ENCODE measurements at regions not wholly inside any gene's neighbourhood (a gene's known extent, or its start where the extent isn't known, plus 50 kb on each side); places are given as distances from the start of the nearest gene placed in this dataset.
A peak's percentile ranks its signal among the peaks of the same experiment; 100 is the strongest.

- H3K27ac Mint-ChIP-seq, result peak overlapping the region in 2 of 7 donors; percentile 28 to 51
- TF ChIP-seq CTCF (IDR thresholded peaks at IDR 0.05), result no peak
- peak overlapping the region in 1 of 2 donors; percentile 14 for H3K27ac ChIP-seq (ENCODE audit: low read depth in 1 of 2, low read length in 2 of 2)
- no peaks in the 10 kb centered on the region for H4K20me1 ChIP-seq (ENCODE audit: insufficient read depth, low read length)
- no peak overlapping the region for H3K4me3 Mint-ChIP-seq
- peaks cover 18 to 31% of the 10 kb centered on the region in 2 donors for H3K4me1 ChIP-seq (ENCODE audit: control insufficient read depth in 1 of 2, insufficient read depth in 2 of 2, low read length in 2 of 2)
- H3K36me3 ChIP-seq (replicated peaks in 1 of 2; ENCODE audit: control insufficient read depth in 1 of 2, insufficient read depth in 2 of 2, low read length in 2 of 2), result no peaks in the 10 kb centered on the region
- H3K79me2 ChIP-seq (ENCODE audit: insufficient read depth, low read length), result no peaks in the 10 kb centered on the region
- H2AFZ ChIP-seq (ENCODE audit: insufficient read depth, low read depth, low read length, poor library complexity, severe bottlenecking), result no peak overlapping the region
- H3K9me3 ChIP-seq (replicated peaks in 1 of 2; ENCODE audit: control insufficient read depth in 1 of 2, insufficient read depth in 1 of 2, low read length in 2 of 2), result no peaks in the 10 kb centered on the region
- H3K27me3 Mint-ChIP-seq (ENCODE audit: low read depth in 3 of 3), result peaks cover 0 to 1% (median 0%) of the 10 kb centered on the region in 3 donors
- DNase-seq, result peak in 1 of 3 donors; percentile 16
- no peak overlapping the region for H3K9ac ChIP-seq (ENCODE audit: insufficient read depth, low read length, poor library complexity, severe bottlenecking)
- H3K4me3 ChIP-seq (replicated peaks in 1 of 3; ENCODE audit: low read depth in 2 of 3, low read length in 3 of 3), result no peak overlapping the region
- intact Hi-C loops (cut with micrococcal nuclease), result no loop called here
- peaks cover 0 to 7% (median 3%) of the 10 kb centered on the region in 7 donors for H3K9me3 Mint-ChIP-seq
- WGBS (ENCODE audit: insufficient coverage), result no CpG with 5 or more reads among the region's 2 CpGs
- peaks cover 48% of the 10 kb centered on the region for H3K4me1 Mint-ChIP-seq
- no peak overlapping the region for H3K4me2 ChIP-seq (replicated peaks; ENCODE audit: extremely low read depth, low read length, poor library complexity, severe bottlenecking)
- no peaks in the 10 kb centered on the region for H3K27me3 ChIP-seq (ENCODE audit: control insufficient read depth in 2 of 2, insufficient read depth in 2 of 2, low read length in 2 of 2)
- peaks cover 4 to 18% of the 10 kb centered on the region in 2 donors for H3K36me3 Mint-ChIP-seq
These were observed 181.3 kb upstream of the THBS1 start for GRCh38 chr15:39399600-39399999.

GRCh38 chr15:39400002-39400401, 180.9 kb upstream of the THBS1 start:
- H3K9ac ChIP-seq (ENCODE audit: insufficient read depth, low read length, poor library complexity, severe bottlenecking), result no peak overlapping the region
- H3K79me2 ChIP-seq (ENCODE audit: insufficient read depth, low read length), result no peaks in the 10 kb centered on the region
- no peak for TF ChIP-seq CTCF (IDR thresholded peaks at IDR 0.05)
- Mint-ChIP-seq H3K27ac (peak overlapping the region in 3 of 7 donors; percentile 28 to 51 (median 49)), H3K9me3 (peaks cover 0 to 7% (median 3%) of the 10 kb centered on the region in 7 donors), H3K27me3 (ENCODE audit: low read depth in 3 of 3) (peaks cover 0 to 1% (median 0%) of the 10 kb centered on the region in 3 donors), H3K36me3 (peaks cover 4 to 18% of the 10 kb centered on the region in 2 donors), H3K4me3 (no peak overlapping the region), H3K4me1 (peaks cover 49% of the 10 kb centered on the region)
- H3K27me3 ChIP-seq (ENCODE audit: control insufficient read depth in 2 of 2, insufficient read depth in 2 of 2, low read length in 2 of 2), result no peaks in the 10 kb centered on the region
- no peak overlapping the region for H3K4me2 ChIP-seq (replicated peaks; ENCODE audit: extremely low read depth, low read length, poor library complexity, severe bottlenecking)
- no peak overlapping the region for H3K27ac ChIP-seq (ENCODE audit: low read depth in 1 of 2, low read length in 2 of 2)
- no peaks in the 10 kb centered on the region for H3K9me3 ChIP-seq (replicated peaks in 1 of 2; ENCODE audit: control insufficient read depth in 1 of 2, insufficient read depth in 1 of 2, low read length in 2 of 2)
- WGBS (ENCODE audit: insufficient coverage), result no CpG with 5 or more reads among the region's 1 CpG
- H4K20me1 ChIP-seq (ENCODE audit: insufficient read depth, low read length), result no peaks in the 10 kb centered on the region
- intact Hi-C loops (cut with micrococcal nuclease), result no loop called here
- no peak for DNase-seq
- no peak overlapping the region for H3K4me3 ChIP-seq (replicated peaks in 1 of 3; ENCODE audit: low read depth in 2 of 3, low read length in 3 of 3)
- peaks cover 16 to 33% of the 10 kb centered on the region in 2 donors for H3K4me1 ChIP-seq (ENCODE audit: control insufficient read depth in 1 of 2, insufficient read depth in 2 of 2, low read length in 2 of 2)
- H2AFZ ChIP-seq (ENCODE audit: insufficient read depth, low read depth, low read length, poor library complexity, severe bottlenecking), result no peak overlapping the region
- no peaks in the 10 kb centered on the region for H3K36me3 ChIP-seq (replicated peaks in 1 of 2; ENCODE audit: control insufficient read depth in 1 of 2, insufficient read depth in 2 of 2, low read length in 2 of 2)
